Uterus (tissue), 3 donors: ENCODE measurements at regions not wholly inside any gene's neighbourhood (a gene's known extent, or its start where the extent isn't known, plus 50 kb on each side); places are given as distances from the start of the nearest gene placed in this dataset.

ENCODE experiments used
- DNase-seq, 2 donors: peaks; one replicate each; pipeline ENCODE4 v3.0.0-alpha.2; 2019 to 2020
- H3K27ac ChIP-seq, 2 donors: fragments of 200-600 bp; sonication (generic); 1 replicate in 1 of 2; 2 replicates in 1 of 2; pipeline ENCODE4 v1.5.1; 2016 to 2018
- H3K27me3 ChIP-seq, 2 donors: fragments of 200-600 bp; sonication (generic); one replicate each; pipeline ENCODE4 v1.5.1; 2018 to 2019; ENCODE audit warnings: control low read depth in 1 of 2
- H3K36me3 ChIP-seq, 2 donors: fragments of 200-600 bp; sonication (generic); one replicate each; pipeline ENCODE4 v1.5.1; 2019; ENCODE audit warnings: control low read depth in 1 of 2
- H3K4me1 ChIP-seq, 2 donors: fragments of 200-600 bp; sonication (generic); one replicate each; pipeline ENCODE4 v1.5.1; 2018 to 2019; ENCODE audit warnings: control low read depth in 1 of 2
- H3K4me3 ChIP-seq, 2 donors: fragments of 200-600 bp; sonication (generic); 1 replicate in 1 of 2; 2 replicates in 1 of 2; pipeline ENCODE4 v1.5.1; 2018 to 2019; ENCODE audit warnings: mild to moderate bottlenecking in 1 of 2
- H3K9me3 ChIP-seq, 2 donors: fragments of 200-600 bp; sonication (generic); one replicate each; pipeline ENCODE4 v1.5.1; 2019; ENCODE audit warnings: control low read depth in 1 of 2
- POLR2A ChIP-seq, 2 donors: fragments of 450-650 bp; IDR thresholded peaks; one replicate each; pipeline ENCODE4 v1.6.1; 2016; ENCODE audit warnings: antibody characterized with exemption in 2 of 2, mild to moderate bottlenecking in 1 of 2, moderate library complexity in 1 of 2
- intact Hi-C: fragments of 100-400 bp; cut with DNase I; formaldehyde crosslinking; loops from one replicate; pipeline ENCODE4 v1.15.1; 2023; ENCODE audit warnings: low total_unique reads
- TF ChIP-seq, protein P1 (sequence below), 4 experiments: fragments of 200-600 bp in 2 of 4; fragments of 450-650 bp in 2 of 4; sonication (generic) in 2 of 4; IDR thresholded peaks; one replicate each; pipeline ENCODE4 v1.5.1; 2016 to 2019; ENCODE audit warnings: antibody characterized with exemption in 4 of 4, mild to moderate bottlenecking in 2 of 4, moderate library complexity in 1 of 4
- donor health status: DM: yes; HTN: yes; CAD: no.

GRCh38 chr1:189970331-189971230 is 507.1 kb downstream of the BRINP3 start:
- Histone ChIP-seq H3K27me3 (no peaks in the 10 kb centered on the region), H3K4me3 (no peak overlapping the region), H3K9me3 (no peaks in the 10 kb centered on the region), H3K4me1 (no peaks in the 10 kb centered on the region), H3K27ac (no peak overlapping the region), H3K36me3 (no peaks in the 10 kb centered on the region)
- DNase-seq = no peak
- TF ChIP-seq, protein P1, sequence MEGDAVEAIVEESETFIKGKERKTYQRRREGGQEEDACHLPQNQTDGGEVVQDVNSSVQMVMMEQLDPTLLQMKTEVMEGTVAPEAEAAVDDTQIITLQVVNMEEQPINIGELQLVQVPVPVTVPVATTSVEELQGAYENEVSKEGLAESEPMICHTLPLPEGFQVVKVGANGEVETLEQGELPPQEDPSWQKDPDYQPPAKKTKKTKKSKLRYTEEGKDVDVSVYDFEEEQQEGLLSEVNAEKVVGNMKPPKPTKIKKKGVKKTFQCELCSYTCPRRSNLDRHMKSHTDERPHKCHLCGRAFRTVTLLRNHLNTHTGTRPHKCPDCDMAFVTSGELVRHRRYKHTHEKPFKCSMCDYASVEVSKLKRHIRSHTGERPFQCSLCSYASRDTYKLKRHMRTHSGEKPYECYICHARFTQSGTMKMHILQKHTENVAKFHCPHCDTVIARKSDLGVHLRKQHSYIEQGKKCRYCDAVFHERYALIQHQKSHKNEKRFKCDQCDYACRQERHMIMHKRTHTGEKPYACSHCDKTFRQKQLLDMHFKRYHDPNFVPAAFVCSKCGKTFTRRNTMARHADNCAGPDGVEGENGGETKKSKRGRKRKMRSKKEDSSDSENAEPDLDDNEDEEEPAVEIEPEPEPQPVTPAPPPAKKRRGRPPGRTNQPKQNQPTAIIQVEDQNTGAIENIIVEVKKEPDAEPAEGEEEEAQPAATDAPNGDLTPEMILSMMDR (IDR thresholded peaks at IDR 0.05) = no peak
- TF ChIP-seq POLR2A (IDR thresholded peaks at IDR 0.05) = no peak
- intact Hi-C loops = no loop called here

- no peak for DNase-seq
- no peaks in the 10 kb centered on the region for H3K9me3 ChIP-seq
- H3K4me1 ChIP-seq = no peaks in the 10 kb centered on the region
- intact Hi-C loops = no loop called here
- H3K27ac ChIP-seq = no peak overlapping the region
- no peaks in the 10 kb centered on the region for H3K27me3 ChIP-seq
- no peaks in the 10 kb centered on the region for H3K36me3 ChIP-seq
- no peak overlapping the region for H3K4me3 ChIP-seq
- TF ChIP-seq POLR2A (IDR thresholded peaks at IDR 0.05) = no peak
- TF ChIP-seq, protein P1 (IDR thresholded peaks at IDR 0.05) = no peak
Observed at GRCh38 chr1:189971656-189972055, 506.0 kb downstream of the BRINP3 start.

- H3K27ac ChIP-seq = no peak overlapping the region
- no peaks in the 10 kb centered on the region for H3K36me3 ChIP-seq
- no peak overlapping the region for H3K4me3 ChIP-seq
- H3K27me3 ChIP-seq = no peaks in the 10 kb centered on the region
- intact Hi-C loops = no loop called here
- H3K9me3 ChIP-seq = no peaks in the 10 kb centered on the region
- no peak for TF ChIP-seq POLR2A (IDR thresholded peaks at IDR 0.05)
- DNase-seq = no peak
- H3K4me1 ChIP-seq = no peaks in the 10 kb centered on the region
Observed at GRCh38 chr1:189977184-189977583, 500.5 kb downstream of the BRINP3 start.

DNA sequence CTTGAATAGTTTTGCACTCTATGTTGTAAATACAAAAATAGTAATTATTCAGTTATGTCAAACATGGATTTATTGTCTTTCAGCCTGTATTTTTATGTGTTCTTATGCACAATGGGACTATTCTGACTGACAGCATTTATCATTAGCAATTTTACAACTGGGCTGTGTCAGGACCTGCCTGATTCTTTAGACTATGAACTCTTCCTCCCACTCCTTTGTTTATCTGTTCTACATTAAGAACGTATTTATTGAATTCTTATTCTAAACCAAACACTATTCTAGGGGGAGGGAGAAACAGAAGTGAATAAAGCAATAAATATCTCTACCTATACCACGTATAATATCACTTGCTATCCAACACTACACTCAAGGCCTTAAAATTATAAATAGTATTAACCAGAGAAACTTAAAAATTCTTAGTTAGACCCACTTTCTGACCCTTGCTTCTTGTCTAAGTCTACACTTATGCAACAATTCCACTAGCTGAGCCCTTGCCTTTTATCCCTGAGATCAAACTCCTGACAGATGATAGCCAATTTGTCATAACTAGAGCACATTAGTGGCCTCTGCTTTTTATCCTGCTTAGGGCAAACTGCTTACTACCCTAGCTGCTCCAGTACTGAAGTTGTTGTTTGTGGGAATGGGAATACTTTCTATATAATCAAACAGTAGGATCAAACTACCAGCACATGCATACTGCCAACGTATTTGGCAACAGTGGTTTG is 494.3 kb downstream of the BRINP3 start:
- intact Hi-C loops = no loop called here
- DNase-seq = no peak
- H3K4me1 ChIP-seq = no peaks in the 10 kb centered on the region

GRCh38 chr1:189986516-189986915 is 491.1 kb downstream of the BRINP3 start:
- Histone ChIP-seq H3K9me3 (no peaks in the 10 kb centered on the region), H3K27me3 (no peaks in the 10 kb centered on the region), H3K36me3 (no peaks in the 10 kb centered on the region), H3K27ac (no peak overlapping the region), H3K4me3 (no peak overlapping the region), H3K4me1 (no peaks in the 10 kb centered on the region)
- DNase-seq = no peak
- TF ChIP-seq, protein P1 (IDR thresholded peaks at IDR 0.05) = no peak
- intact Hi-C loops = no loop called here

More for the DNA sequence above, 494.3 kb downstream of the BRINP3 start:
- H3K27me3 ChIP-seq = no peaks in the 10 kb centered on the region
- H3K27ac ChIP-seq = no peak overlapping the region
- H3K4me3 ChIP-seq = no peak overlapping the region
- TF ChIP-seq POLR2A (IDR thresholded peaks at IDR 0.05) = no peak
- TF ChIP-seq, protein P1 (IDR thresholded peaks at IDR 0.05) = no peak
- no peaks in the 10 kb centered on the region for H3K9me3 ChIP-seq
- H3K36me3 ChIP-seq = no peaks in the 10 kb centered on the region
